ENCODE measurements at regions not wholly inside any gene's neighbourhood (a gene's known extent, or its start where the extent isn't known, plus 50 kb on each side); places are given as distances from the start of the nearest gene placed in this dataset.

- in situ Hi-C loops (cut with HindIII; ENCODE audit: low sequenced_read_pairs), result no loop called here
- DNase-seq (ENCODE audit: low read depth, low spot score), result no peak
- H3K4me3 ChIP-seq (ENCODE audit: low read depth, low read length), result no peak overlapping the region
- no peak for TF ChIP-seq CTCF (IDR thresholded peaks at IDR 0.05; ENCODE audit: low read depth, low read length)
Observed at GRCh38 chr3:161848376-161848775, 351.8 kb downstream of the OTOL1 start.

DNA sequence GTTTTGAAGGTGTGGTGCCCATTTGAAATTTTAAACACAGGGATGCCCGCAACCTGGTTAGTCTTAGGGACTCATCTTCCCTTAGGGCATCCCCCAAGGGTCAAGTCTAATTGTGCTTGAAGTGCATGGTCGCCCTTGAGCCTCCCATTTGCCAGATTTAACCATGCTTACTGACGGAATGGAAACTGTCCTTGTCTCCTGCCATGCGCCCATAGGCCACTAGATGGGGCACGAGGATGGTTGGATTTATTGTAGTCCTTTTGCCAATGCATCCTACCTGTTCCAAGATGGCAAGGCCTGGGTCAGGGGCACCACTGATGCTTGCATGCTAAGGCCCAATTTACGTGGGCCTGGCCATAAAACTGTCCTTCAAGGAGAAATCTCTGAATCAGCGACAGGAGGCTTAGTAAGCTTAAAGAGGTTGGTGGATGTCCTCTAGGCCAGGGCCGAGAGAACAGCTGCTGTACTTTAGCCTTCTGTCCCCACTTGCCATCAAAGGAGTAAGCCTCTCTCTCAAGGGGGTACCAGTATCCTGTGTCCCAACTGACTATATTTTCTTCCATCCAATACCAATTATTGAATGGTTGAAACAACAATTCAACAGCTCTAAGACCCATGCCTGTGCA, 355.4 kb downstream of the OTOL1 start:
- in situ Hi-C loops (cut with HindIII; ENCODE audit: low sequenced_read_pairs), result no loop called here
- no peak overlapping the region for H3K4me3 ChIP-seq (ENCODE audit: low read depth, low read length)
- peak; percentile 55 for DNase-seq (ENCODE audit: low read depth, low spot score)
- peak; percentile 93 for TF ChIP-seq CTCF (IDR thresholded peaks at IDR 0.05; ENCODE audit: low read depth, low read length)

DNA sequence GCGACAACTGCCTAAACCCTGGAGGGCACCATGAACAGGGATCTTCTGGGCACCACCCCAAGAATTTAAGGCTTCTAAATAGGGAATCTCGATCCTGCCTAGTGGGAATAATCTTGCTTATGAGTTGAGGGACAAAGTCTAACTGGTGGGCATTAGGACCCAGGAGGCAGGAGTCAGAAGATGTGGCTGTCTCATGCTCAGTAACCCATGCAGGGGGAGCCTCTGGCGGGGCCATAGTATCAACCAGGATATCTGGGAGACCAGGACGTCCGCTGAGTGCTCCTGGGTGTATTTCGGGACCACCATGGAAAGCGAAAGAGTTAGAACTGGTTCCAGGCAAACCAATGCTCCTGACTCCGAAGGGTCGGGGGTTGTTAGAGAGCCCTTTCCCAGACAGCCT, 356.1 kb downstream of the OTOL1 start:
- in situ Hi-C loops (cut with HindIII; ENCODE audit: low sequenced_read_pairs), result no loop called here
- no peak for DNase-seq (ENCODE audit: low read depth, low spot score)
- H3K4me3 ChIP-seq (ENCODE audit: low read depth, low read length), result no peak overlapping the region
- no peak for TF ChIP-seq CTCF (IDR thresholded peaks at IDR 0.05; ENCODE audit: low read depth, low read length)

DNA sequence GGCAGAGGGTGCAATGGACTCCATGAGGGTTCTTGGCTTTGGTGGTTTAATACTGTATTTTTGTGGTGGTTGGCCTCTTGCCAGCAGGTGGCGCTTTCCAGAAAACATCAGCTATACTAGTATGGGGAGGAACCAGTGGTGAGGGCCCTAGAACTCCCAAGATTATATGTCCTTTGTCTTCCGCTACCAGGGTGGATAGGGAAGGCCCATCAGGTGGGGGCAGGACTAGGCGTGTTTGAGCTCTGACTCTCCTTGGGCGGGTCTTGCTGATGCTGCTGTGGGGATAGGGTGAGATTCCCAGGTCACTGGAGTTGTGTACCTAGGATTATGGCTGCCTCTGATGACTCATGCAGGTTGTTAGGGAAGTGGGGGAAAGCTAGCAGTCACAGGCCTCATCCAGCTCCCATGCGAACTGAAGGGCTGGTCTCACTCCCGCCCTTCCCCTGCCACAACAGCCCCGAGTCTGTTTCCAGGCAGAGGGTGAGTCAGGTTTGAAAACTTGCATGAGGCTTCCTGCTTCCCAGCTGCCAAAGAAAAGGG, 357.7 kb downstream of the OTOL1 start:
- DNase-seq (ENCODE audit: low read depth, low spot score), result peak; percentile 84
- in situ Hi-C loops (cut with HindIII; ENCODE audit: low sequenced_read_pairs), result no loop called here
- H3K4me3 ChIP-seq (ENCODE audit: low read depth, low read length), result no peak overlapping the region
- peak; percentile 26 for TF ChIP-seq CTCF (IDR thresholded peaks at IDR 0.05; ENCODE audit: low read depth, low read length)

GRCh38 chr3:161859057-161859456, 362.4 kb downstream of the OTOL1 start:
- no peak for DNase-seq (ENCODE audit: low read depth, low spot score)
- in situ Hi-C loops (cut with HindIII; ENCODE audit: low sequenced_read_pairs), result no loop called here
- no peak for TF ChIP-seq CTCF (IDR thresholded peaks at IDR 0.05; ENCODE audit: low read depth, low read length)
- no peak overlapping the region for H3K4me3 ChIP-seq (ENCODE audit: low read depth, low read length)

DNA sequence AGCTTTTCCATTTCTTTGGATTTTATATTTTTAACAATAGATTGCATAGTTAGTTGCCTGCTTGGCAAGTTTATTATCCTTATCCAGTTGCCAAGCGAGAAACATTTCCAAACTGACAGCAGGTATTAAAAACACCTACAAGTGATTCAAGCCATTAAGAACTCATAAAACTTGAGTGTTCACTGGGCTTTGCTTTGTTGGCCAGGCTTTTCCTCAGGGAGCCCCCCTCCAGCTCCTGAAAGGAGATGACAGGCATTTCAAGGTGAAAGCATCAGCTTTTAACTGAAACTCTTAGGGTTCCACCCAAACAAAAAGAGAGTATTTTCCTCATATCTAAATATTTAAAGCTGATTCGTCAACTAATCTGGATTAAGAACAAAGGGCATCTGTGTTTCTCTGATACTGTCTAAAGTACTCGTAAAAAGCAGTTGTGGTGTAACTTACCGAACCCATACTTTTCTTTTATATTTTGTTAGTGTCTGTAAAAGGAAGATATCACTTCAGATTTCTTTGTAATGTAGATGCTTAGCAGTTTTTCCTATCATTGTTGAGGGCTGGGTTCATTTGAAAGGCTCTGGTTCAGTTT, 363.4 kb downstream of the OTOL1 start:
- DNase-seq (ENCODE audit: low read depth, low spot score), result no peak
- TF ChIP-seq CTCF (IDR thresholded peaks at IDR 0.05; ENCODE audit: low read depth, low read length), result no peak
- in situ Hi-C loops (cut with HindIII; ENCODE audit: low sequenced_read_pairs), result no loop called here
- H3K4me3 ChIP-seq (ENCODE audit: low read depth, low read length), result no peak overlapping the region

All from astrocyte of the spinal cord (primary cell).